Esophagus muscularis mucosa (tissue), 4 donors: ENCODE measurements at regions not wholly inside any gene's neighbourhood (a gene's known extent, or its start where the extent isn't known, plus 50 kb on each side); places are given as distances from the start of the nearest gene placed in this dataset.

Experiments
- DNase-seq: peaks from one replicate; pipeline ENCODE4 v3.0.0-alpha.2; 2017; ENCODE audit errors: extremely low spot score
- H3K27ac ChIP-seq, 4 donors: fragments of 200-600 bp; sonication (generic); replicated peaks in 1 of 4; 1 replicate in 3 of 4; 2 replicates in 1 of 4; pipeline ENCODE4 v1.5.1; 2016 to 2019; ENCODE audit warnings: mild to moderate bottlenecking in 1 of 4
- H3K27me3 ChIP-seq, 4 donors: fragments of 200-600 bp; sonication (generic); one replicate each; pipeline versions ENCODE4 v1.5.1 to v1.6.0; 2016 to 2019
- H3K36me3 ChIP-seq, 4 donors: fragments of 200-600 bp; sonication (generic); one replicate each; pipeline ENCODE4 v1.5.1; 2016 to 2019
- H3K4me1 ChIP-seq, 4 donors: fragments of 200-600 bp; sonication (generic); one replicate each; pipeline ENCODE4 v1.5.1; 2016 to 2019
- H3K4me3 ChIP-seq, 4 donors: fragments of 200-600 bp; sonication (generic); 1 replicate in 2 of 4; 2 replicates in 2 of 4; pipeline ENCODE4 v1.5.1; 2016 to 2019; ENCODE audit warnings: mild to moderate bottlenecking in 4 of 4, moderate library complexity in 1 of 4
- H3K9me3 ChIP-seq, 4 donors: fragments of 200-600 bp; sonication (generic); 1 replicate in 3 of 4; 2 replicates in 1 of 4; pipeline ENCODE4 v1.5.1; 2016 to 2019
- EP300 ChIP-seq: sonication (generic); formaldehyde crosslinking; IDR thresholded peaks from one replicate; pipeline ENCODE4 v1.6.1; 2017; ENCODE audit warnings: antibody characterized with exemption
- POLR2A ChIP-seq: fragments of 450-650 bp; IDR thresholded peaks from one replicate; pipeline ENCODE4 v1.6.1; 2017; ENCODE audit warnings: antibody characterized with exemption, moderate library complexity, mild to moderate bottlenecking, low read depth
- POLR2AphosphoS5 ChIP-seq, 2 donors: sonication (generic); formaldehyde crosslinking; IDR thresholded peaks; one replicate each; pipeline ENCODE4 v1.6.1; 2017; ENCODE audit warnings: antibody characterized with exemption in 2 of 2
- WGBS: methylation state at CpG from one replicate; pipeline ENCODE4 v1.1.5; 2018; 5-methylcytosine and 5-hydroxymethylcytosine counted together
- intact Hi-C: fragments of 100-400 bp; cut with DNase I; formaldehyde crosslinking; loops from one replicate; pipeline ENCODE4 v1.15.1; 2023
- TF ChIP-seq, protein P1 (sequence below), 3 experiments: fragments of 200-600 bp in 2 of 3; fragments of 450-650 bp in 1 of 3; sonication (generic) in 2 of 3; IDR thresholded peaks; one replicate each; pipeline ENCODE4 v1.5.1; 2017 to 2019; ENCODE audit warnings: antibody characterized with exemption in 3 of 3, mild to moderate bottlenecking in 2 of 3, moderate library complexity in 1 of 3

DNA sequence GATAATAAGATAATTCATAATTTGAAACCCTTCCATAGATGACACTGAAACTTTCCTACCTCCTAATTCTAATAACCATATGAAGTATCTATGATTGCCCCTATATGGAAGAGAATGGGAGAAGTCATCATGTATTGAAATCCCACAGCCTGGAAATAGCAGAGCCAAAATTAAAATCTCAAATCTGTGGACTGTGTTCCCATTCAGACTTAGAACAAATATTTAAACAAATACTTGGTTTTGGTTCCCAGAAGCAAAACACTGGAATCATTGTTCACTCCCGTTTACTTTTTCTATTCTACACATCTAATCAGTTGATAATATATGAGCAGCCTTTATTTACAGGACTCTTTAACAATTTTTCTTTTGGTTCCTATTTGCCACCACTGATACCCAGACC, 92.6 kb upstream of the PTPRD start:
- TF ChIP-seq, protein P1, sequence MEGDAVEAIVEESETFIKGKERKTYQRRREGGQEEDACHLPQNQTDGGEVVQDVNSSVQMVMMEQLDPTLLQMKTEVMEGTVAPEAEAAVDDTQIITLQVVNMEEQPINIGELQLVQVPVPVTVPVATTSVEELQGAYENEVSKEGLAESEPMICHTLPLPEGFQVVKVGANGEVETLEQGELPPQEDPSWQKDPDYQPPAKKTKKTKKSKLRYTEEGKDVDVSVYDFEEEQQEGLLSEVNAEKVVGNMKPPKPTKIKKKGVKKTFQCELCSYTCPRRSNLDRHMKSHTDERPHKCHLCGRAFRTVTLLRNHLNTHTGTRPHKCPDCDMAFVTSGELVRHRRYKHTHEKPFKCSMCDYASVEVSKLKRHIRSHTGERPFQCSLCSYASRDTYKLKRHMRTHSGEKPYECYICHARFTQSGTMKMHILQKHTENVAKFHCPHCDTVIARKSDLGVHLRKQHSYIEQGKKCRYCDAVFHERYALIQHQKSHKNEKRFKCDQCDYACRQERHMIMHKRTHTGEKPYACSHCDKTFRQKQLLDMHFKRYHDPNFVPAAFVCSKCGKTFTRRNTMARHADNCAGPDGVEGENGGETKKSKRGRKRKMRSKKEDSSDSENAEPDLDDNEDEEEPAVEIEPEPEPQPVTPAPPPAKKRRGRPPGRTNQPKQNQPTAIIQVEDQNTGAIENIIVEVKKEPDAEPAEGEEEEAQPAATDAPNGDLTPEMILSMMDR (IDR thresholded peaks at IDR 0.05), result no peak
- TF ChIP-seq POLR2A, result no peak
- TF ChIP-seq POLR2AphosphoS5 (IDR thresholded peaks at IDR 0.05), result no peak
- TF ChIP-seq EP300, result no peak
- DNase-seq, result no peak
- no peaks in the 10 kb centered on the region for H3K9me3 ChIP-seq
- no peaks in the 10 kb centered on the region for H3K36me3 ChIP-seq
- no peak overlapping the region for H3K4me3 ChIP-seq
- H3K4me1 ChIP-seq, result no peaks in the 10 kb centered on the region
- WGBS, result 52% methylated on average over 1 of the region's 1 CpG
- no peak overlapping the region for H3K27ac ChIP-seq
- intact Hi-C loops, result no loop called here
- H3K27me3 ChIP-seq, result no peaks in the 10 kb centered on the region

DNA sequence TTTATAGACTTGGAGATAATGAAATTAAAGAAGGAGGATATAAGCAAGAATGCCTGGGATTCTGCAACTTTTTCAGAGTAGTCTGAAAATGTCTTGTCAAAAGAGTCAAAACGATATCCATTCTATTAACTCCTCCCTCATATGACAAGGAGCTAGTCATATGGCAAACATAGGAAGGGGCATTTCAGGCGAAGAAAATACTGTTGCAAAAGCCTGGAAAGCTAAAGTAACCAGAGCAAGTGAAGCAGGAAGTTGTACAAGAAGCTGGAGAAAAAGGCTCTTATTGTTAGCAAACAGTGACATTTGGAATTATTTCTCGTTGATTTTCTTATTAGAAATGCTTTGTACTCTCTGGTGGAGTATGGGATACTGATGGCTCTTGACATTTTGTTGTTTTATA, 94.0 kb upstream of the PTPRD start:
- DNase-seq, result no peak
- 74% methylated on average over 3 of the region's 3 CpGs for WGBS
- Histone ChIP-seq H3K27me3 (no peaks in the 10 kb centered on the region), H3K27ac (no peak overlapping the region), H3K4me3 (no peak overlapping the region), H3K9me3 (no peaks in the 10 kb centered on the region), H3K36me3 (no peaks in the 10 kb centered on the region), H3K4me1 (no peaks in the 10 kb centered on the region)
- no peak for TF ChIP-seq POLR2A
- TF ChIP-seq POLR2AphosphoS5 (IDR thresholded peaks at IDR 0.05), result no peak
- TF ChIP-seq EP300, result no peak
- TF ChIP-seq, protein P1 (IDR thresholded peaks at IDR 0.05), result no peak
- intact Hi-C loops, result no loop called here

DNA sequence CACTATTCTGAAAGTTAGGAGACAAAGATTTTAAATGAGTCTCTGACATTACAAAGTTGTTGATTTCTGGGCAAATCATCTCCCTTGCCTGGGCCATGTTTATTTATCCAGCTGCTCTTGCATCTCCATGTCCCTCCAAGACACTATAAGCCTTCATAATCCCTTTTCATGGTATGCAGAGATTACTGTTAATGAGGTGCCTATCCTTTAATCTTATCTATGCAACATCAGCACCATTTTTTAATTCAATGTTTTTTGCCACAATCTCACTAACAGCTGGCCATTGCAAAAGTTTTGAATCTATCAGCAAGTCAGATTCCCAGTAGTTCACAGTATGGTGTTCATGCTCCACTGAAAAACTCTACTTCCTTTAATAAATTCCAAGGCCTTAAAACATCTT, 108.5 kb upstream of the PTPRD start:
- Histone ChIP-seq H3K36me3 (no peaks in the 10 kb centered on the region), H3K4me3 (no peak overlapping the region), H3K27me3 (no peaks in the 10 kb centered on the region), H3K9me3 (no peaks in the 10 kb centered on the region), H3K27ac (no peak overlapping the region), H3K4me1 (no peaks in the 10 kb centered on the region)
- intact Hi-C loops, result no loop called here
- DNase-seq, result no peak
- TF ChIP-seq, protein P1 (IDR thresholded peaks at IDR 0.05), result no peak
- TF ChIP-seq EP300 (no peak), POLR2A (no peak), POLR2AphosphoS5 (IDR thresholded peaks at IDR 0.05) (no peak)

DNA sequence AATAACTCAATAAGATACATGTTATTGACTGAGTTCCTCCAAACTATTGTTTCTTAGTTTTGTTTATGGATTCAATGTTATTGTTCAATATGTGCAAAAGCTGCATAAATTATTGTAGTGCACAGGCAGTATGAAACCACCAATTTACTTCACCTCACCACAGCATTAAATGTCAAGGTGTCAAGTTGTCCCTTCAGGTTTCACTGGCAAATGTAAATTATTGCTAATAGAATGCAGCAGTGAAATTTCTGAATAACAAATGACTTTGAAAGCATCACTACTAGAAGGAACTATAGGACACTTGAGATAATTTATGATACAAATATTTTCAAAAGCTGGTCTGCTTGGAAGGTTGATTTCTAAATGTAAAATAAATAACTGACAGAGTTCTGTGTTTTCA, 116.4 kb upstream of the PTPRD start:
- TF ChIP-seq EP300 (no peak), POLR2AphosphoS5 (IDR thresholded peaks at IDR 0.05) (no peak), POLR2A (no peak)
- TF ChIP-seq, protein P1 (IDR thresholded peaks at IDR 0.05), result no peak
- no peak for DNase-seq
- no peaks in the 10 kb centered on the region for H3K27me3 ChIP-seq
- H3K27ac ChIP-seq, result no peak overlapping the region
- no peaks in the 10 kb centered on the region for H3K9me3 ChIP-seq
- H3K4me1 ChIP-seq, result no peaks in the 10 kb centered on the region
- H3K4me3 ChIP-seq, result no peak overlapping the region
- intact Hi-C loops, result no loop called here
- H3K36me3 ChIP-seq, result no peaks in the 10 kb centered on the region

DNA sequence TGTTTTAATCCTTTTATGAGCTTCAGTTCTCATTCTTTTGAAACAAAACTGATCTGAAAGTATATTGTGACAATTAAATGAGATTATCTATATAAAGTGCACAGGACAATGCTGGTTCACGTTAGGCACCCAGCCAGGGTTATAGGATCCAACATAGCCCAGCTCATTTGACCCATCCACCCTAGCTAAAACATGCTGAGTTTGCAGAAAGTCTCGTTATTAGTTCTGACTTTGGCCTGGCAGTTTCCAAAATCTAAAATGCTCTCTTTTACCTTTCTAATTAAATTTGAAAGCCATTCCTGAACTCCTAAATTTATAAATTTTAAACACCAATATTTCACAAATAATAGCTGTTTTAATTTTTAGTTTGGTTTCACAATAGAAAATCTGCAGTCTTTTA, 131.9 kb upstream of the PTPRD start:
- WGBS, result 69% methylated on average over 2 of the region's 2 CpGs
- Histone ChIP-seq H3K4me1 (no peaks in the 10 kb centered on the region), H3K4me3 (no peak overlapping the region), H3K9me3 (no peaks in the 10 kb centered on the region), H3K27ac (no peak overlapping the region), H3K27me3 (no peaks in the 10 kb centered on the region), H3K36me3 (no peaks in the 10 kb centered on the region)
- no peak for TF ChIP-seq POLR2AphosphoS5 (IDR thresholded peaks at IDR 0.05)
- TF ChIP-seq POLR2A, result no peak
- TF ChIP-seq EP300, result no peak
- TF ChIP-seq, protein P1 (IDR thresholded peaks at IDR 0.05), result no peak
- DNase-seq, result no peak
- intact Hi-C loops, result no loop called here
